ENCODE measurements at regions not wholly inside any gene's neighbourhood (a gene's known extent, or its start where the extent isn't known, plus 50 kb on each side); places are given as distances from the start of the nearest gene placed in this dataset.
A peak's percentile ranks its signal among the peaks of the same experiment; 100 is the strongest.

GRCh38 chrX:55839485-55839884 lies 121.9 kb downstream of the RRAGB start:
- Histone ChIP-seq H2BK15ac (ENCODE audit: low read length) (no peak overlapping the region), H3K14ac (ENCODE audit: insufficient read length) (no peak overlapping the region), H3K23me2 (ENCODE audit: low read depth, low read length) (no peaks in the 10 kb centered on the region), H3K9ac (replicated peaks in 1 of 4; ENCODE audit: extremely low read depth in 1 of 4, low read depth in 3 of 4, low read length in 3 of 4) (no peak overlapping the region), H2BK12ac (ENCODE audit: low read depth, low read length) (no peak overlapping the region), H2BK120ac (replicated peaks; ENCODE audit: low read depth, low read length) (no peak overlapping the region), H4K8ac (ENCODE audit: extremely low read depth, insufficient read depth, low read length) (no peak overlapping the region), H4K20me1 (replicated peaks in 1 of 2; ENCODE audit: control insufficient read depth in 1 of 2, insufficient read depth in 2 of 2, low read length in 2 of 2) (no peaks in the 10 kb centered on the region), H3K9me3 (ENCODE audit: insufficient read depth in 2 of 2, low read depth in 1 of 2, low read length in 1 of 2) (no peaks in the 10 kb centered on the region), H3K23ac (ENCODE audit: insufficient read length) (no peak overlapping the region), H3K18ac (ENCODE audit: extremely low read depth, low read length) (no peak overlapping the region; the same call in 1 of the 2 replicates), H3K4ac (replicated peaks; ENCODE audit: insufficient read length, low read depth, low read length) (no peak overlapping the region), H3K4me2 (ENCODE audit: insufficient read depth in 1 of 2, low read depth in 2 of 2, low read length in 2 of 2) (no peak overlapping the region; a peak in 1 of 4 replicates), H3K27ac (ENCODE audit: low read depth, low read length) (no peak overlapping the region), H2BK5ac (ENCODE audit: low read depth, low read length) (no peak overlapping the region), H4K91ac (replicated peaks; ENCODE audit: insufficient read length, low read length) (no peak overlapping the region), H3K36me3 (ENCODE audit: control insufficient read depth in 2 of 4, insufficient read depth in 4 of 4, low read length in 3 of 4) (no peaks in the 10 kb centered on the region), H3K79me2 (ENCODE audit: control insufficient read depth in 1 of 2, insufficient read depth in 2 of 2, low read length in 2 of 2) (no peaks in the 10 kb centered on the region), H3K27me3 (replicated peaks in 1 of 4; ENCODE audit: control insufficient read depth in 3 of 4, extremely low read depth in 1 of 4, insufficient read depth in 3 of 4, low read length in 3 of 4) (no peaks in the 10 kb centered on the region), H3K4me1 (replicated peaks in 1 of 4; ENCODE audit: control insufficient read depth in 3 of 4, insufficient read depth in 4 of 4, low read length in 3 of 4) (0 out of 7 replicates have a peak, but pooled peaks cover 0 to 2% (median 0%) of the 10 kb centered on the region in 4 experiments), H3K4me3 (ENCODE audit: extremely low read depth in 1 of 4, insufficient read depth in 2 of 4, low read depth in 3 of 4, low read length in 4 of 4) (no peak overlapping the region), H2BK20ac (ENCODE audit: low read length) (no peak overlapping the region), H3K79me1 (ENCODE audit: low read depth, low read length) (no peaks in the 10 kb centered on the region), H2AK5ac (ENCODE audit: low read depth, low read length) (no peak overlapping the region), H4K5ac (ENCODE audit: insufficient read length, low read depth, low read length) (no peak overlapping the region), H2AFZ (ENCODE audit: low read length) (peak overlapping the region; percentile 76; the same call in 1 of the 2 replicates), H3K56ac (replicated peaks; ENCODE audit: insufficient read length, low read depth, low read length) (no peak overlapping the region)
- POLR2A ChIA-PET (ENCODE audit: partially characterized antibody): no interaction called here
- FAIRE-seq (peak; percentile 98), DNase-seq (ENCODE audit: low read depth in 1 of 2, low spot score in 2 of 2) (peak; percentile 9 to 55)
- no peak for TF ChIP-seq CREB1 (IDR thresholded peaks at IDR 0.05)
- TF ChIP-seq TAF1 (IDR thresholded peaks at IDR 0.05; ENCODE audit: low read depth, low read length): 0 out of 2 replicates have a peak, but pooled peaks have one; percentile 13
- peak; percentile 41 to 52; a peak in 3 of 4 replicates for TF ChIP-seq RAD21 (IDR thresholded peaks at IDR 0.05 in 1 of 2, conservative IDR thresholded peaks at IDR 0.05 in 1 of 2; ENCODE audit: low read depth in 2 of 2, low read length in 2 of 2)
- no peak for TF ChIP-seq KDM4A (IDR thresholded peaks at IDR 0.05; ENCODE audit: low read depth, low read length, severe bottlenecking)
- TF ChIP-seq CTCF (IDR thresholded peaks at IDR 0.05; ENCODE audit: control extremely low read depth in 1 of 3, insufficient read depth in 1 of 3, low read depth in 1 of 3, low read length in 3 of 3): peak; percentile 11 to 54 (median 48)
- peak; percentile 44; the same call in 1 of the 2 replicates for TF ChIP-seq SP1 (IDR thresholded peaks at IDR 0.05; ENCODE audit: low read depth, low read length)
- CTCF ChIA-PET (ENCODE audit: partially characterized antibody): interaction anchor here (1.0 to 1.5 kb wide), 3 partner anchors 45 to 409 kb away, joined by 3 to 7 read pairs (median 6); no protein-coding TSS in a partner anchor
- WGBS, 2 experiments (ENCODE audit: extremely low coverage in 1 of 2, insufficient coverage in 1 of 2, insufficient read length in 1 of 2, insufficient replicate concordance in 2 of 2, low coverage in 1 of 2, low lambda C conversion rate in 2 of 2, missing lambda C conversion rate in 1 of 2): 44% methylated on average over 1 of the region's 2 CpGs; no CpG with 5 or more reads in 1 of the 2 experiments
